ENCODE measurements at regions not wholly inside any gene's neighbourhood (a gene's known extent, or its start where the extent isn't known, plus 50 kb on each side); places are given as distances from the start of the nearest gene placed in this dataset.

DNA sequence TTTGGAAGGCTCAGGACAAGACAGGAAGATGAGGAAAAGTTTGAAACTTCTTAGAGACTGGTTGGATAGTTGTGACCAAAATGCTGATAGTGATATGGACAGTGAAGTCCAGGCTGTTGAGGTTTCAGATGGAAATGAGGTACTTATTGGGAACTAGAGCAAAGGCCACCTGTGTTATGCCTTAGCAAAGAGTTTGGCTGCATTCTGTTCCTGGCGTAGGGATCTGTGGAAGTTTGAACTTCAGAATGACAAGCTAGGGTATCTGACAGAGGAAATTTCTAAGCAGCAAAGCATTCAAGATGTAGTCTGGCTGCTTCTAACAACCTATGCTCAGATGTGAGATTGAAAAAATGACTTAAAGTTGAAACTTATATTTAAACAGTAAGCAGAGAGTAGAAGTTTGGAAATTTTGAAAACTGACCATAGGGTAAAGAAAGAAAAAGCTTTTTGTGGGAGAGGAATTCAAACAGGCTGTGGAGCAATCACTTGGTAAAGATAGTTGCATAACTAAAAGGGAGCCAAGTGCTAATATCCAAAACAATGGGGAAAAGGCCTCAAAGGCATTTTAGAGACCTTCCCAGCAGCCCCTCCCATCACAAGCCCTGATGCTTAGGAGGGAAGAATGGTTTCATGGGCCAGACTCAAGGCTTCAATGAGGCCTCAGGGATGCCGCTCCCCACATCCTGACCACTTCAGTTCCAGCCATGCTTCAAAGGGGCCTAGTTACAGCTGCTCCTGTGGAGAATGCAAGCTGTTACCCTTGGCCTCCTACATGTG is 415.1 kb downstream of the INHBA start:
- TF ChIP-seq POLR2A (IDR thresholded peaks at IDR 0.05): no peak
- TF ChIP-seq, protein P1, sequence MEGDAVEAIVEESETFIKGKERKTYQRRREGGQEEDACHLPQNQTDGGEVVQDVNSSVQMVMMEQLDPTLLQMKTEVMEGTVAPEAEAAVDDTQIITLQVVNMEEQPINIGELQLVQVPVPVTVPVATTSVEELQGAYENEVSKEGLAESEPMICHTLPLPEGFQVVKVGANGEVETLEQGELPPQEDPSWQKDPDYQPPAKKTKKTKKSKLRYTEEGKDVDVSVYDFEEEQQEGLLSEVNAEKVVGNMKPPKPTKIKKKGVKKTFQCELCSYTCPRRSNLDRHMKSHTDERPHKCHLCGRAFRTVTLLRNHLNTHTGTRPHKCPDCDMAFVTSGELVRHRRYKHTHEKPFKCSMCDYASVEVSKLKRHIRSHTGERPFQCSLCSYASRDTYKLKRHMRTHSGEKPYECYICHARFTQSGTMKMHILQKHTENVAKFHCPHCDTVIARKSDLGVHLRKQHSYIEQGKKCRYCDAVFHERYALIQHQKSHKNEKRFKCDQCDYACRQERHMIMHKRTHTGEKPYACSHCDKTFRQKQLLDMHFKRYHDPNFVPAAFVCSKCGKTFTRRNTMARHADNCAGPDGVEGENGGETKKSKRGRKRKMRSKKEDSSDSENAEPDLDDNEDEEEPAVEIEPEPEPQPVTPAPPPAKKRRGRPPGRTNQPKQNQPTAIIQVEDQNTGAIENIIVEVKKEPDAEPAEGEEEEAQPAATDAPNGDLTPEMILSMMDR (IDR thresholded peaks at IDR 0.05): no peak
